Neural progenitor cell (in vitro differentiated cells): ENCODE measurements at regions not wholly inside any gene's neighbourhood (a gene's known extent, or its start where the extent isn't known, plus 50 kb on each side); places are given as distances from the start of the nearest gene placed in this dataset.

Experiments used
- DNase-seq: peaks from one replicate; pipeline ENCODE4 v3.0.0-alpha.2; 2016; ENCODE audit warnings: low spot score
- H2AFZ ChIP-seq: fragments of 200-600 bp; sonication (generic); replicated peaks from 2 replicates; pipeline ENCODE4 v1.6.1; 2016; ENCODE audit warnings: antibody characterized with exemption
- H3F3A ChIP-seq: fragments of 200-600 bp; sonication (generic); 2 replicates; pipeline ENCODE4 v1.6.1; 2016; ENCODE audit warnings: antibody characterized with exemption, low read depth
- H3K27ac ChIP-seq: fragments of 200-600 bp; sonication (generic); 2 replicates; pipeline ENCODE4 v1.5.1; 2016; ENCODE audit warnings: mild to moderate bottlenecking
- H3K27me3 ChIP-seq: fragments of 200-600 bp; sonication (generic); 2 replicates; pipeline ENCODE4 v1.6.1; 2016; ENCODE audit warnings: mild to moderate bottlenecking, moderate library complexity
- H3K36me3 ChIP-seq: fragments of 200-600 bp; sonication (generic); 2 replicates; pipeline ENCODE4 v1.5.1; 2016
- H3K4me1 ChIP-seq: fragments of 200-600 bp; sonication (generic); 2 replicates; pipeline ENCODE4 v1.6.1; 2016; ENCODE audit warnings: mixed run types
- H3K4me2 ChIP-seq: fragments of 200-600 bp; sonication (generic); 2 replicates; pipeline ENCODE4 v1.6.1; 2016
- H3K4me3 ChIP-seq: fragments of 200-600 bp; sonication (generic); 2 replicates; pipeline ENCODE4 v1.5.1; 2016
- H3K79me2 ChIP-seq: fragments of 200-600 bp; sonication (generic); 2 replicates; pipeline ENCODE4 v1.6.1; 2016; ENCODE audit warnings: low read depth
- H3K9ac ChIP-seq: fragments of 200-600 bp; sonication (generic); 2 replicates; pipeline ENCODE4 v1.6.1; 2016
- H3K9me3 ChIP-seq: fragments of 200-600 bp; sonication (generic); 2 replicates; pipeline ENCODE4 v1.5.1; 2016; ENCODE audit warnings: low read depth
- H4K20me1 ChIP-seq: fragments of 200-600 bp; sonication (generic); 2 replicates; pipeline ENCODE4 v1.6.1; 2016; ENCODE audit warnings: low read depth
- H3K27ac Mint-ChIP-seq: 3 replicates; pipeline ENCODE4 v1.8.0; 2021; ENCODE audit warnings: mixed read lengths
- H3K27me3 Mint-ChIP-seq: 2 replicates; pipeline ENCODE4 v1.8.0; 2022; ENCODE audit warnings: low read depth, mild to moderate bottlenecking, inconsistent platforms, moderate library complexity, mixed read lengths; ENCODE audit not compliant: insufficient read depth
- H3K36me3 Mint-ChIP-seq: 3 replicates; pipeline ENCODE4 v1.8.0; 2021; ENCODE audit warnings: mixed read lengths
- H3K4me1 Mint-ChIP-seq: 3 replicates; pipeline ENCODE4 v1.8.0; 2021; ENCODE audit warnings: mixed read lengths
- H3K4me3 Mint-ChIP-seq: 3 replicates; pipeline ENCODE4 v1.8.0; 2021; ENCODE audit warnings: mild to moderate bottlenecking, moderate library complexity, mixed read lengths
- H3K9me3 Mint-ChIP-seq: 3 replicates; pipeline ENCODE4 v1.8.0; 2020; ENCODE audit warnings: mixed read lengths
- EZH2 ChIP-seq: fragments of 200-600 bp; sonication (generic); IDR thresholded peaks from 2 replicates; pipeline ENCODE4 v1.6.1; 2017; ENCODE audit warnings: antibody characterized with exemption, mild to moderate bottlenecking, moderate library complexity
- EZH2phosphoT487 ChIP-seq: fragments of 200-600 bp; sonication (generic); IDR thresholded peaks from 2 replicates; pipeline ENCODE4 v1.6.1; 2017; ENCODE audit warnings: antibody characterized with exemption
- TF ChIP-seq, protein P1 (sequence below): fragments of 200-600 bp; sonication (generic); IDR thresholded peaks from 2 replicates; pipeline ENCODE4 v1.5.1; 2017; ENCODE audit warnings: antibody characterized with exemption, mild to moderate bottlenecking

DNA sequence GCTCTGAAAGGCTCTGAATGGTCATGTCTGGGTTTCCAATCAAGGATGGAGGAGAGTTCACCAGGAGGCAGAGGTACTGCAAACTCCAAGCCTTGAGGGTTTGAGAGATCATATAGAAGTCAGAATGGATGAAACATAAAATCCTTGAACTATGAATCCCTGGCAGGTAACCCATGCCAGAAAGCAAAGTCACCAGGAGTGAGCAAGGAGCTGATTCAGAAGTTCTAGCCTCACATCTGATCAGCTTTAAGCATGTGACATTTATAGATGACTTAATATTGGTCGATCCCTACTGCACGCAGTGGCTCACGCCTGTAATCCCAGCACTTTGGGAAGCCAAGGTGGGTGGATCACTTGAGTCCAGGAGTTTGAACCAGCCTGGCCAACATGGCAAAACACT, 126.1 kb upstream of the MED13L start:
- H3K27ac ChIP-seq, result no peak overlapping the region
- no peaks in the 10 kb centered on the region for H3F3A ChIP-seq
- TF ChIP-seq, protein P1, sequence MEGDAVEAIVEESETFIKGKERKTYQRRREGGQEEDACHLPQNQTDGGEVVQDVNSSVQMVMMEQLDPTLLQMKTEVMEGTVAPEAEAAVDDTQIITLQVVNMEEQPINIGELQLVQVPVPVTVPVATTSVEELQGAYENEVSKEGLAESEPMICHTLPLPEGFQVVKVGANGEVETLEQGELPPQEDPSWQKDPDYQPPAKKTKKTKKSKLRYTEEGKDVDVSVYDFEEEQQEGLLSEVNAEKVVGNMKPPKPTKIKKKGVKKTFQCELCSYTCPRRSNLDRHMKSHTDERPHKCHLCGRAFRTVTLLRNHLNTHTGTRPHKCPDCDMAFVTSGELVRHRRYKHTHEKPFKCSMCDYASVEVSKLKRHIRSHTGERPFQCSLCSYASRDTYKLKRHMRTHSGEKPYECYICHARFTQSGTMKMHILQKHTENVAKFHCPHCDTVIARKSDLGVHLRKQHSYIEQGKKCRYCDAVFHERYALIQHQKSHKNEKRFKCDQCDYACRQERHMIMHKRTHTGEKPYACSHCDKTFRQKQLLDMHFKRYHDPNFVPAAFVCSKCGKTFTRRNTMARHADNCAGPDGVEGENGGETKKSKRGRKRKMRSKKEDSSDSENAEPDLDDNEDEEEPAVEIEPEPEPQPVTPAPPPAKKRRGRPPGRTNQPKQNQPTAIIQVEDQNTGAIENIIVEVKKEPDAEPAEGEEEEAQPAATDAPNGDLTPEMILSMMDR, result no peak
- no peak for TF ChIP-seq EZH2
- TF ChIP-seq EZH2phosphoT487, result no peak
- H3K4me3 Mint-ChIP-seq, result no peak overlapping the region
- no peaks in the 10 kb centered on the region for H3K9me3 ChIP-seq
- H3K27me3 Mint-ChIP-seq, result peaks cover 17% of the 10 kb centered on the region
- no peaks in the 10 kb centered on the region for H3K36me3 Mint-ChIP-seq
- H3K4me3 ChIP-seq, result no peak overlapping the region
- peaks cover 17% of the 10 kb centered on the region for H3K9me3 Mint-ChIP-seq
- H3K27me3 ChIP-seq, result no peaks in the 10 kb centered on the region
- no peaks in the 10 kb centered on the region for H4K20me1 ChIP-seq
- H3K4me2 ChIP-seq, result no peak overlapping the region
- H3K9ac ChIP-seq, result no peak overlapping the region
- H3K27ac Mint-ChIP-seq, result no peak overlapping the region
- H3K36me3 ChIP-seq, result no peaks in the 10 kb centered on the region
- no peaks in the 10 kb centered on the region for H3K4me1 ChIP-seq
- H3K79me2 ChIP-seq, result no peaks in the 10 kb centered on the region
- no peak overlapping the region for H2AFZ ChIP-seq
- DNase-seq, result no peak
- H3K4me1 Mint-ChIP-seq, result peaks cover 5% of the 10 kb centered on the region

DNA sequence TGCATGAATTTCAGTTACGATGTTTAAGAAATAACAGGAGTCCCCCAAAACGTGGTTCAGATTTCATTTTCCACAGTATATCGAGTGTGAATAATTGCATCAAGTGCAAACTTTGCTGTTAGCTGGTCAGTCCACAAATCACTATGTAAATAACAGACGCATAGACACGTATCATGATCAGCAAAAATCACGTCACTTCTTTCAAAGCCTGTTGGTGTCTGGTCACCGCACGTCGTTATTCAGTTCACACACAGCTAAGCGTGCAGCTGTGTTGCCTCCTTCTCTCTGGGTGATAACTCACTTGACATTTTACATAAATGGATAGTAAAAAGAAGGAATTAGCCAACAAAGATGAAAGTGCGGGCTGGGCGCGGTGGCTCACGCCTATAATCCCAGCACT, 126.8 kb upstream of the MED13L start:
- H3K27ac Mint-ChIP-seq, result no peak overlapping the region
- H3K27me3 ChIP-seq, result no peaks in the 10 kb centered on the region
- H3K9me3 Mint-ChIP-seq, result peaks cover 12% of the 10 kb centered on the region
- H3K79me2 ChIP-seq, result no peaks in the 10 kb centered on the region
- peaks cover 5% of the 10 kb centered on the region for H3K4me1 Mint-ChIP-seq
- H3K9me3 ChIP-seq, result no peaks in the 10 kb centered on the region
- no peak for DNase-seq
- no peak overlapping the region for H3K4me3 ChIP-seq
- no peak overlapping the region for H3K27ac ChIP-seq
- H3K4me1 ChIP-seq, result no peaks in the 10 kb centered on the region
- no peaks in the 10 kb centered on the region for H3K36me3 ChIP-seq
- H3K27me3 Mint-ChIP-seq, result peaks cover 17% of the 10 kb centered on the region
- TF ChIP-seq, protein P1, result no peak
- TF ChIP-seq EZH2phosphoT487 (no peak), EZH2 (no peak)
- H3K36me3 Mint-ChIP-seq, result no peaks in the 10 kb centered on the region
- no peak overlapping the region for H3K4me2 ChIP-seq
- H4K20me1 ChIP-seq, result no peaks in the 10 kb centered on the region
- no peaks in the 10 kb centered on the region for H3F3A ChIP-seq
- no peak overlapping the region for H2AFZ ChIP-seq
- H3K9ac ChIP-seq, result no peak overlapping the region
- H3K4me3 Mint-ChIP-seq, result no peak overlapping the region

DNA sequence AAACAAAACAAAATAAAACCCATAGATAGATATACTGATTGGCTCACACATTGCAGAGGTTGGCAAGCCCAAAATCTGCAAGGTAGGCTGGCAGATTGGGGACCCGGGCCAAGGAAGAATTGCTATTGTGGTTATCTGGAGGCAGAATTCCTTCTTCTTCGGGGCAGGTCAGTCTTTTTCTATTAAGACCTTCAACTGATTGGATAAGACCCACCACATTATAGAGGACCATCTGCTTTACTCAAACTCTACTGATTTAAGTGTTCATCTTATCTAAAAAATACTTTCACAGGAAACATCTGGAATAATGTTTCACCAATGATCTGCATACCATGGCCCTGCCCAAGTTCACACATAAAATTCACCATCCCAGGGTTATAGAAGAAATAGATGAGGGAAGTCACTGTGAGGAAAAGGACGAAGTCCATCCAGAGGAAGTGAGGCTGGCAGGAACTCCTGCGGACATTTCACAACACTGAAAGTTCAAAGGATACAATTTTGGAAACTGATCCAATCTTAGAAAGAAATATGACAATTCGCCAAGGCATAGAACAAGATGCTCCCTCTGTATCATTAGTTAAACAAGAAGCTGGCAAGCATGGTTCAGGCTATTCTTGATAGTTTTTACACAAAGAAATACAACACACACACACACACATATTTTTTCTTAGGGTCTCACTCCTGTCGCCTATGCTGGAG, 127.6 kb upstream of the MED13L start:
- H3K27ac ChIP-seq, result no peak overlapping the region
- H4K20me1 ChIP-seq, result no peaks in the 10 kb centered on the region
- Mint-ChIP-seq H3K36me3 (no peaks in the 10 kb centered on the region), H3K9me3 (peaks cover 5% of the 10 kb centered on the region), H3K4me1 (peaks cover 7% of the 10 kb centered on the region), H3K4me3 (no peak overlapping the region), H3K27me3 (peaks cover 16% of the 10 kb centered on the region), H3K27ac (no peak overlapping the region)
- H3K4me2 ChIP-seq, result no peak overlapping the region
- no peaks in the 10 kb centered on the region for H3K36me3 ChIP-seq
- H3K9ac ChIP-seq, result no peak overlapping the region
- H3K4me3 ChIP-seq, result no peak overlapping the region
- TF ChIP-seq, protein P1, result no peak
- no peak for TF ChIP-seq EZH2phosphoT487
- no peak for TF ChIP-seq EZH2
- no peaks in the 10 kb centered on the region for H3K9me3 ChIP-seq
- H3F3A ChIP-seq, result no peaks in the 10 kb centered on the region
- no peaks in the 10 kb centered on the region for H3K4me1 ChIP-seq
- H3K79me2 ChIP-seq, result no peaks in the 10 kb centered on the region
- no peak overlapping the region for H2AFZ ChIP-seq
- H3K27me3 ChIP-seq, result no peaks in the 10 kb centered on the region
- DNase-seq, result no peak
